Naive thymus-derived CD4-positive, alpha-beta T cell (primary cell): ENCODE measurements at regions not wholly inside any gene's neighbourhood (a gene's known extent, or its start where the extent isn't known, plus 50 kb on each side); places are given as distances from the start of the nearest gene placed in this dataset.

Source experiments
- ATAC-seq: fragments of 150-1000 bp; cut with Tn5 transposase; 2 replicates; pipeline ENCODE4 v1.10.0; 2021; ENCODE audit warnings: mild to moderate bottlenecking, moderate library complexity
- CTCF ChIA-PET: fragments of 350-600 bp; sonication (Branson Sonifier 250); formaldehyde crosslinking; loops from one replicate; lab custom pipeline; 2021; ENCODE audit warnings: antibody characterized with exemption; lab: Charles Lee
- POLR2A ChIA-PET: fragments of 350-600 bp; sonication (Branson Sonifier 250); formaldehyde crosslinking; loops from one replicate; lab custom pipeline; 2021; ENCODE audit warnings: antibody characterized with exemption, inconsistent platforms; lab: Charles Lee
- DNase-seq, 9 donors: peaks; one replicate each; pipeline versions ENCODE4 v3.0.0 to v3.0.0-alpha.2; 2020 to 2022; ENCODE audit warnings: mixed read lengths in 1 of 9
- H3K27ac ChIP-seq: one replicate; pipeline ENCODE4 v1.7.0; 2013; ENCODE audit warnings: mild to moderate bottlenecking, low read depth, low read length, moderate library complexity
- H3K27me3 ChIP-seq, 2 donors: one replicate each; pipeline ENCODE4 v1.7.0; 2013; ENCODE audit warnings: low read length in 2 of 2, mild to moderate bottlenecking in 2 of 2, moderate library complexity in 2 of 2; ENCODE audit not compliant: control insufficient read depth in 2 of 2, insufficient read depth in 2 of 2
- H3K36me3 ChIP-seq, 3 experiments: 1 replicate in 2 of 3; 2 replicates in 1 of 3; pipeline ENCODE4 v1.7.0; 2013; ENCODE audit warnings: low read length in 3 of 3, mild to moderate bottlenecking in 3 of 3, moderate library complexity in 1 of 3; ENCODE audit not compliant: insufficient read depth in 3 of 3, control insufficient read depth in 2 of 3
- H3K4me1 ChIP-seq, 2 donors: one replicate each; pipeline ENCODE4 v1.7.0; 2013; ENCODE audit warnings: low read length in 2 of 2, mild to moderate bottlenecking in 2 of 2, moderate library complexity in 1 of 2; ENCODE audit not compliant: control insufficient read depth in 2 of 2, insufficient read depth in 2 of 2
- H3K4me3 ChIP-seq: 2 replicates; pipeline ENCODE4 v1.7.0; 2013; ENCODE audit warnings: mild to moderate bottlenecking, low read length
- H3K9me3 ChIP-seq, 3 experiments: 1 replicate in 2 of 3; 2 replicates in 1 of 3; pipeline ENCODE4 v1.7.0; 2013; ENCODE audit warnings: low read length in 3 of 3; ENCODE audit not compliant: control insufficient read depth in 2 of 3
- H3K27ac Mint-ChIP-seq, 9 donors: one replicate each; pipeline ENCODE4 v1.8.0; 2020 to 2022; ENCODE audit warnings: mixed read lengths in 9 of 9, mild to moderate bottlenecking in 8 of 9, moderate library complexity in 5 of 9, inconsistent platforms in 2 of 9
- H3K27me3 Mint-ChIP-seq, 5 donors: one replicate each; pipeline ENCODE4 v1.8.0; 2021 to 2022; ENCODE audit warnings: mixed read lengths in 5 of 5, mild to moderate bottlenecking in 1 of 5
- H3K36me3 Mint-ChIP-seq, 5 donors: one replicate each; pipeline ENCODE4 v1.8.0; 2020 to 2022; ENCODE audit warnings: mixed read lengths in 5 of 5, mild to moderate bottlenecking in 3 of 5, inconsistent platforms in 1 of 5
- H3K4me1 Mint-ChIP-seq, 7 donors: one replicate each; pipeline ENCODE4 v1.8.0; 2020 to 2022; ENCODE audit warnings: mixed read lengths in 7 of 7, mild to moderate bottlenecking in 3 of 7, inconsistent platforms in 1 of 7
- H3K4me3 Mint-ChIP-seq, 10 donors: one replicate each; pipeline ENCODE4 v1.8.0; 2020 to 2022; ENCODE audit warnings: mild to moderate bottlenecking in 10 of 10, mixed read lengths in 10 of 10, moderate library complexity in 6 of 10, inconsistent platforms in 2 of 10
- H3K9me3 Mint-ChIP-seq, 11 donors: one replicate each; pipeline ENCODE4 v1.8.0; 2020 to 2022; ENCODE audit warnings: mixed read lengths in 11 of 11, mild to moderate bottlenecking in 4 of 11, inconsistent platforms in 1 of 11, moderate library complexity in 1 of 11
- intact Hi-C, 2 donors: fragments of 100-400 bp; cut with micrococcal nuclease; formaldehyde crosslinking; loops; one replicate each; pipeline ENCODE4 v1.15.1; 2023

- Mint-ChIP-seq H3K27me3 (no peaks in the 10 kb centered on the region), H3K9me3 (peaks cover 0 to 13% (median 3%) of the 10 kb centered on the region in 11 donors), H3K27ac (no peak overlapping the region), H3K4me3 (no peak overlapping the region), H3K4me1 (no peaks in the 10 kb centered on the region), H3K36me3 (no peaks in the 10 kb centered on the region)
- no peaks in the 10 kb centered on the region for H3K9me3 ChIP-seq
- POLR2A ChIA-PET, result no interaction called here
- H3K27ac ChIP-seq, result no peak overlapping the region
- CTCF ChIA-PET, result no interaction called here
- no peak overlapping the region for H3K4me3 ChIP-seq
- DNase-seq, result no peak
- intact Hi-C loops, result no loop called here
- no peaks in the 10 kb centered on the region for H3K4me1 ChIP-seq
- no peak for ATAC-seq
- H3K36me3 ChIP-seq, result no peaks in the 10 kb centered on the region
- H3K27me3 ChIP-seq, result no peaks in the 10 kb centered on the region
Observed at GRCh38 chr4:127155116-127155515, 477.6 kb upstream of the INTU start.

- H3K4me1 Mint-ChIP-seq, result no peaks in the 10 kb centered on the region
- no peaks in the 10 kb centered on the region for H3K9me3 ChIP-seq
- no peak overlapping the region for H3K4me3 ChIP-seq
- intact Hi-C loops, result no loop called here
- no peaks in the 10 kb centered on the region for H3K4me1 ChIP-seq
- ATAC-seq (no peak), DNase-seq (no peak)
- ChIA-PET POLR2A (no interaction called here), CTCF (no interaction called here)
- H3K27ac ChIP-seq, result no peak overlapping the region
- no peaks in the 10 kb centered on the region for H3K27me3 ChIP-seq
- H3K4me3 Mint-ChIP-seq, result no peak overlapping the region
- peaks cover 0 to 13% (median 3%) of the 10 kb centered on the region in 11 donors for H3K9me3 Mint-ChIP-seq
- H3K27me3 Mint-ChIP-seq, result no peaks in the 10 kb centered on the region
- H3K36me3 Mint-ChIP-seq, result no peaks in the 10 kb centered on the region
- H3K27ac Mint-ChIP-seq, result no peak overlapping the region
- no peaks in the 10 kb centered on the region for H3K36me3 ChIP-seq
Observed at GRCh38 chr4:127155555-127155954, 477.2 kb upstream of the INTU start.

GRCh38 chr4:127162741-127163140 is 470.0 kb upstream of the INTU start:
- intact Hi-C loops, result no loop called here
- POLR2A ChIA-PET, result no interaction called here
- H3K27me3 ChIP-seq, result no peaks in the 10 kb centered on the region
- ATAC-seq (no peak), DNase-seq (no peak)
- H3K4me1 ChIP-seq, result no peaks in the 10 kb centered on the region
- no peak overlapping the region for H3K4me3 ChIP-seq
- CTCF ChIA-PET, result no interaction called here
- no peaks in the 10 kb centered on the region for H3K36me3 ChIP-seq
- no peaks in the 10 kb centered on the region for H3K36me3 Mint-ChIP-seq
- no peaks in the 10 kb centered on the region for H3K27me3 Mint-ChIP-seq
- H3K9me3 Mint-ChIP-seq, result peaks cover 0 to 20% (median 5%) of the 10 kb centered on the region in 11 donors
- H3K9me3 ChIP-seq, result no peaks in the 10 kb centered on the region
- H3K27ac ChIP-seq, result no peak overlapping the region
- H3K4me1 Mint-ChIP-seq, result no peaks in the 10 kb centered on the region
- no peak overlapping the region for H3K27ac Mint-ChIP-seq
- H3K4me3 Mint-ChIP-seq, result no peak overlapping the region

GRCh38 chr4:127165971-127166370 is 466.8 kb upstream of the INTU start:
- H3K9me3 Mint-ChIP-seq, result peaks cover 0 to 28% (median 5%) of the 10 kb centered on the region in 11 donors

DNA sequence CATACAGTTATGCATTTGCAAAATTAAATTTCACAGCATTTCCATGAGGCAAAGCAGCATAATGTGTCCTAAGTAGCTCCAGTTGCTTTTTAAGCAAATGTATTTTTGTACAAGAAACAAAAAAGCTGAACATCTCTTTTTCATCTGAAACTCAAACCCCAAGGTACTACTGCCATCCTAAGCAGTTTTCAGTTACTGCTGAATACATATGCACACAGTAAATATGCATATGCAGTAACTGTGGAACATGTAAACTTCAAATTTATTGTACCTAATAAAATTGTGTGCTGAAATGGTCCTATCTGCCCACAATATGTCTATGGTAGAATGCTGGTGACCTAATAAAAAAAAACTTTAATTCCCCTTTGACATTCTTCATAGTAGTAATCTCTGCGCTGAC is 458.6 kb upstream of the INTU start:
- H3K4me3 ChIP-seq, result no peak overlapping the region
- H3K36me3 Mint-ChIP-seq, result no peaks in the 10 kb centered on the region
- no peaks in the 10 kb centered on the region for H3K9me3 ChIP-seq
- no peak overlapping the region for H3K27ac Mint-ChIP-seq
- H3K4me3 Mint-ChIP-seq, result no peak overlapping the region
- DNase-seq (no peak), ATAC-seq (no peak)
- no peaks in the 10 kb centered on the region for H3K27me3 ChIP-seq
- no peak overlapping the region for H3K27ac ChIP-seq
- ChIA-PET CTCF (no interaction called here), POLR2A (no interaction called here)
- H3K27me3 Mint-ChIP-seq, result no peaks in the 10 kb centered on the region
- intact Hi-C loops, result no loop called here
- no peaks in the 10 kb centered on the region for H3K4me1 Mint-ChIP-seq
- H3K9me3 Mint-ChIP-seq, result peaks cover 0 to 18% (median 2%) of the 10 kb centered on the region in 11 donors
- no peaks in the 10 kb centered on the region for H3K4me1 ChIP-seq
- no peaks in the 10 kb centered on the region for H3K36me3 ChIP-seq

More at GRCh38 chr4:127165971-127166370, 466.8 kb upstream of the INTU start:
- no peak for DNase-seq
- intact Hi-C loops, result no loop called here
- H3K36me3 ChIP-seq, result no peaks in the 10 kb centered on the region
- ChIA-PET CTCF (no interaction called here), POLR2A (no interaction called here)
- H3K4me3 Mint-ChIP-seq, result no peak overlapping the region
- no peaks in the 10 kb centered on the region for H3K4me1 Mint-ChIP-seq
- H3K4me1 ChIP-seq, result no peaks in the 10 kb centered on the region
- H3K9me3 ChIP-seq, result no peaks in the 10 kb centered on the region
- ATAC-seq, result no peak
- H3K4me3 ChIP-seq, result no peak overlapping the region
- H3K36me3 Mint-ChIP-seq, result no peaks in the 10 kb centered on the region
- H3K27ac Mint-ChIP-seq, result no peak overlapping the region
- no peaks in the 10 kb centered on the region for H3K27me3 ChIP-seq
- no peak overlapping the region for H3K27ac ChIP-seq
- no peaks in the 10 kb centered on the region for H3K27me3 Mint-ChIP-seq

DNA sequence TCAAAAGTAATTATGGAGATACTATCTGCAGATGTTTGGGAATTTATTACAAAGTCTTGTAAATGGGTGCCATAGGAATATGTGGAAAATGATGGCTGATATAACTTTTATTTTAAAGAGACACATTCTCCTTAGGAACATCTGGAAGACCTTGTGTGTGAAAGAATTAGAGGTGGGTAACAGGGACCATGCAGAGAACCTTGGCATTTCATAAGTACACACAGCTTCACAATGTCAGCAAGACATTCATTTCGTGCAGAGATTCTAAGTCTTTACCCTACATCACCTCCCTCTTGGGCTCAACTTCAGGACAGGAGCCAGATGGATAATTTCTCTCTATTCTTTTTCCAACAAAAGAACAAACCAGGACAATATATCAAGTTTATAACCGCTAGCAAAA is 458.1 kb upstream of the INTU start:
- intact Hi-C loops, result no loop called here
- ChIA-PET CTCF (no interaction called here), POLR2A (no interaction called here)
- Mint-ChIP-seq H3K27me3 (no peaks in the 10 kb centered on the region), H3K4me3 (no peak overlapping the region), H3K4me1 (no peaks in the 10 kb centered on the region), H3K27ac (no peak overlapping the region), H3K36me3 (no peaks in the 10 kb centered on the region), H3K9me3 (peaks cover 0 to 14% (median 2%) of the 10 kb centered on the region in 11 donors)
- Histone ChIP-seq H3K9me3 (no peaks in the 10 kb centered on the region), H3K27ac (no peak overlapping the region), H3K4me1 (no peaks in the 10 kb centered on the region), H3K36me3 (no peaks in the 10 kb centered on the region), H3K27me3 (no peaks in the 10 kb centered on the region), H3K4me3 (no peak overlapping the region)
- DNase-seq, result no peak
- ATAC-seq, result no peak

- no peaks in the 10 kb centered on the region for H3K9me3 ChIP-seq
- H3K4me1 Mint-ChIP-seq, result no peaks in the 10 kb centered on the region
- H3K36me3 ChIP-seq, result no peaks in the 10 kb centered on the region
- no peak overlapping the region for H3K27ac ChIP-seq
- DNase-seq, result no peak
- no peaks in the 10 kb centered on the region for H3K27me3 Mint-ChIP-seq
- no peak for ATAC-seq
- ChIA-PET POLR2A (no interaction called here), CTCF (no interaction called here)
- no peaks in the 10 kb centered on the region for H3K27me3 ChIP-seq
- no peaks in the 10 kb centered on the region for H3K4me1 ChIP-seq
- H3K4me3 Mint-ChIP-seq, result no peak overlapping the region
- peaks cover 0 to 18% (median 4%) of the 10 kb centered on the region in 11 donors for H3K9me3 Mint-ChIP-seq
- H3K4me3 ChIP-seq, result no peak overlapping the region
- intact Hi-C loops, result no loop called here
- no peak overlapping the region for H3K27ac Mint-ChIP-seq
- H3K36me3 Mint-ChIP-seq, result no peaks in the 10 kb centered on the region
Observed at GRCh38 chr4:127179256-127180087, 453.3 kb upstream of the INTU start.
